OCI-LY7 (cell line): ENCODE measurements at regions not wholly inside any gene's neighbourhood (a gene's known extent, or its start where the extent isn't known, plus 50 kb on each side); places are given as distances from the start of the nearest gene placed in this dataset.

Experiments
- BruUV-seq: library from RNA; stranded (reverse); fragments of 400-500 nt; replicated peaks from 2 replicates; lab custom pipeline; 2021; lab: Mats Ljungman, UMichigan
- CTCF ChIA-PET: fragments of 300-600 bp; sonication (Branson Sonifier 250); formaldehyde crosslinking; loops from one replicate; lab custom pipeline; 2022; ENCODE audit warnings: antibody characterized with exemption; ENCODE audit not compliant: unreplicated experiment; lab: Charles Lee
- POLR2A ChIA-PET: fragments of 300-600 bp; sonication (Branson Sonifier 250); formaldehyde crosslinking; loops from one replicate; lab custom pipeline; 2022; ENCODE audit warnings: antibody characterized with exemption; lab: Charles Lee
- DNase-seq: peaks from one replicate; pipeline ENCODE4 v3.0.0-alpha.2; 2015; ENCODE audit warnings: low spot score
- H2AFZ ChIP-seq: fragments of 200-600 bp; sonication (generic), shearing (Covaris generic); 2 replicates; pipeline ENCODE4 v1.6.1; 2014; ENCODE audit warnings: mild to moderate bottlenecking, antibody characterized with exemption, low read length, moderate library complexity
- H3K27ac ChIP-seq: fragments of 200-600 bp; sonication (generic); 2 replicates; pipeline ENCODE4 v1.5.1; 2014; ENCODE audit warnings: mixed run types, low read depth, mild to moderate bottlenecking, moderate library complexity, low read length, inconsistent platforms; ENCODE audit not compliant: poor library complexity, severe bottlenecking
- H3K36me3 ChIP-seq: fragments of 200-600 bp; sonication (generic); 2 replicates; pipeline ENCODE4 v1.6.1; 2014; ENCODE audit warnings: mild to moderate bottlenecking, antibody characterized with exemption, low read length, moderate library complexity, mixed read lengths; ENCODE audit not compliant: insufficient read depth
- H3K4me1 ChIP-seq: fragments of 200-600 bp; sonication (generic); 2 replicates; pipeline ENCODE4 v1.5.1; 2014; ENCODE audit warnings: mild to moderate bottlenecking, low read length; ENCODE audit not compliant: insufficient read depth, poor library complexity, severe bottlenecking
- H3K4me2 ChIP-seq: fragments of 200-600 bp; sonication (generic); 2 replicates; pipeline ENCODE4 v1.6.1; 2014; ENCODE audit warnings: mild to moderate bottlenecking, low read length
- H3K4me3 ChIP-seq: fragments of 200-600 bp; sonication (generic); 2 replicates; pipeline ENCODE4 v1.5.1; 2014; ENCODE audit warnings: mild to moderate bottlenecking, low read depth, low read length; ENCODE audit not compliant: poor library complexity, severe bottlenecking
- H3K79me2 ChIP-seq: fragments of 200-600 bp; sonication (generic); 2 replicates; pipeline ENCODE4 v1.6.1; 2016; ENCODE audit warnings: low read depth, mild to moderate bottlenecking, low read length, moderate library complexity, mixed read lengths; ENCODE audit not compliant: insufficient read depth
- H3K9me2 ChIP-seq: fragments of 200-600 bp; sonication (generic); 2 replicates; pipeline ENCODE4 v1.6.1; 2016; ENCODE audit warnings: mild to moderate bottlenecking, low read length, mixed read lengths; ENCODE audit not compliant: insufficient read depth
- H3K9me3 ChIP-seq: fragments of 200-600 bp; sonication (generic); 2 replicates; pipeline ENCODE4 v1.6.1; 2014; ENCODE audit warnings: mild to moderate bottlenecking, mixed run types, low read length, mixed read lengths
- H4K20me1 ChIP-seq: fragments of 200-600 bp; sonication (generic); 2 replicates; pipeline ENCODE4 v1.6.1; 2014; ENCODE audit warnings: mild to moderate bottlenecking, antibody characterized with exemption, low read length, moderate library complexity, mixed read lengths; ENCODE audit not compliant: insufficient read depth
- EZH2phosphoT487 ChIP-seq: fragments of 200-600 bp; sonication (generic); IDR thresholded peaks from 2 replicates; pipeline ENCODE4 v1.6.1; 2018; ENCODE audit warnings: low read depth, borderline replicate concordance, mild to moderate bottlenecking, mixed run types, antibody characterized with exemption, low read length, moderate library complexity, mixed read lengths
- intact Hi-C: fragments of 100-400 bp; cut with micrococcal nuclease; formaldehyde crosslinking; loops from one replicate; pipeline ENCODE4 v1.10.0; 2022; ENCODE audit not compliant: unreplicated experiment
- TF ChIP-seq, protein P1 (sequence below): fragments of 200-600 bp; sonication (generic); conservative IDR thresholded peaks from 2 replicates; pipeline ENCODE4 v1.5.1; 2014; ENCODE audit warnings: mild to moderate bottlenecking, antibody characterized with exemption, low read length, moderate library complexity, mixed read lengths

DNA sequence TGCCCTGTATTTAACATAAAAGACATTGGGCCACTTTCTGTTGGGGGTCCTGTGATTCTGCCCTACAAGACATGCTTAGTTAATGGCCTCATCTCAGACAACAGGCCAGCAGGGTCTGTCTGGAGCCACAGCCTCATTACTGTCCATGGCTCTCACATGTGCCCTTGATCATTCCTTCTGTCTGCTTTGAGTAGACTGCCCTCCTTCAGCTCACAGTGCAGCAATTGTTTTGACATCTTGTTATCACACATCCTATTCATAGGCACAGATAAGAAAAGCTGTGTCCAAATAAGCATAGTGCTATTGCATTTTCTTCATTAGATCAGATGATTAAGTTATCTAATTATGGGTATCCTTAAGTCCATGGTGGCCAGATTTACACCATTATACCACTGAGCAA lies 127.9 kb downstream of the KCTD12 start:
- Histone ChIP-seq H2AFZ (no peak overlapping the region), H3K9me2 (no peaks in the 10 kb centered on the region), H3K4me2 (no peak overlapping the region), H3K79me2 (no peaks in the 10 kb centered on the region), H3K4me3 (no peak overlapping the region), H4K20me1 (no peaks in the 10 kb centered on the region), H3K36me3 (no peaks in the 10 kb centered on the region), H3K27ac (no peak overlapping the region), H3K4me1 (no peaks in the 10 kb centered on the region), H3K9me3 (no peaks in the 10 kb centered on the region)
- intact Hi-C loops, result no loop called here
- TF ChIP-seq, protein P1, sequence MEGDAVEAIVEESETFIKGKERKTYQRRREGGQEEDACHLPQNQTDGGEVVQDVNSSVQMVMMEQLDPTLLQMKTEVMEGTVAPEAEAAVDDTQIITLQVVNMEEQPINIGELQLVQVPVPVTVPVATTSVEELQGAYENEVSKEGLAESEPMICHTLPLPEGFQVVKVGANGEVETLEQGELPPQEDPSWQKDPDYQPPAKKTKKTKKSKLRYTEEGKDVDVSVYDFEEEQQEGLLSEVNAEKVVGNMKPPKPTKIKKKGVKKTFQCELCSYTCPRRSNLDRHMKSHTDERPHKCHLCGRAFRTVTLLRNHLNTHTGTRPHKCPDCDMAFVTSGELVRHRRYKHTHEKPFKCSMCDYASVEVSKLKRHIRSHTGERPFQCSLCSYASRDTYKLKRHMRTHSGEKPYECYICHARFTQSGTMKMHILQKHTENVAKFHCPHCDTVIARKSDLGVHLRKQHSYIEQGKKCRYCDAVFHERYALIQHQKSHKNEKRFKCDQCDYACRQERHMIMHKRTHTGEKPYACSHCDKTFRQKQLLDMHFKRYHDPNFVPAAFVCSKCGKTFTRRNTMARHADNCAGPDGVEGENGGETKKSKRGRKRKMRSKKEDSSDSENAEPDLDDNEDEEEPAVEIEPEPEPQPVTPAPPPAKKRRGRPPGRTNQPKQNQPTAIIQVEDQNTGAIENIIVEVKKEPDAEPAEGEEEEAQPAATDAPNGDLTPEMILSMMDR, result no peak
- no peak for TF ChIP-seq EZH2phosphoT487
- POLR2A ChIA-PET, result interaction anchor here (1.0 kb wide), 1 partner anchor 13 kb away, joined by 3 read pairs; no protein-coding TSS in a partner anchor
- CTCF ChIA-PET, result no interaction called here
- no peak for DNase-seq
- no TSS peak for BruUV-seq

DNA sequence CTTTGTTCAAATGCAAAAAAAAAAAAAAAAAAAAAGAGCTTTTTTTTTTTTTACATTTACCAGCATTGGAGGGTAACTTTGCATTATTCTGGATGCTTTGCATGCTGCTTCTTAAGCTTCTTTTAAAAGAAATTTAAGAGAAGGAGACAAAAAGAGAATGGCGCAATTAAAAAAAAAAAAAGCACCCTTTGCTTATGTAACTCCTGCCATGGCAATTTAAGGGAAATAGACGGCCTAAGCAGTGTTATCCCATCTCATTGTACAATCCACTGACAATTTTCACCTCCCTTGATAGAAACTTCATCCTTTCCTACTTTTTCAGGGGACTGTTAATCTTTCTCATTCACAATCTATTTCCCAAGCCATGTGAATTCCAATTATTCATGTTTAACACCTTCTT lies 129.8 kb downstream of the KCTD12 start:
- ChIA-PET POLR2A (interaction anchor here (0.6 to 0.7 kb wide), 2 partner anchors 38 to 47 kb away, joined by 3 read pairs; no protein-coding TSS in a partner anchor), CTCF (no interaction called here)
- Histone ChIP-seq H3K36me3 (no peaks in the 10 kb centered on the region), H3K9me2 (no peaks in the 10 kb centered on the region), H3K4me3 (no peak overlapping the region), H3K4me1 (no peaks in the 10 kb centered on the region), H4K20me1 (no peaks in the 10 kb centered on the region), H3K27ac (no peak overlapping the region), H2AFZ (no peak overlapping the region), H3K4me2 (no peak overlapping the region), H3K9me3 (no peaks in the 10 kb centered on the region), H3K79me2 (no peaks in the 10 kb centered on the region)
- no peak for DNase-seq
- TF ChIP-seq, protein P1, result no peak
- TF ChIP-seq EZH2phosphoT487, result no peak
- BruUV-seq, result no TSS peak
- intact Hi-C loops, result no loop called here

DNA sequence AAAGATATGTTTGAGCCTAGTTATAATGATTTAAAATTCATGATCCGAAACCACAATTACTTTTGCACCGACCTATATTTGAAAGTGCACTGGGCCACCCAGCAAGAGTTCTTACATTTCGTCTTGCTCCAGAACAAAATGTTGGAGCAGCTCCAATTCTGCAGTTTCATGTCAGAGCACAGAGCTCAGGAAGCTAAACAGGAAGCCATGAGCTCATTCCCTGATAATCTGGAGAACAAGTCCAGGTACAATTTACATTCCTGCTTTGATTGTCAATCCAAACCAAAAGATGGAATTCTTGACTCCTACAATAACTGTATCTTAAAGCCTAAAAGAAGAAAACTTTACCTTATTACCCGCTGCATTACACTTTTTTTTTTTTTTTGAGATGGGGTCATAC lies 131.8 kb downstream of the KCTD12 start:
- H2AFZ ChIP-seq, result no peak overlapping the region
- no peaks in the 10 kb centered on the region for H3K9me3 ChIP-seq
- BruUV-seq, result no TSS peak
- no peaks in the 10 kb centered on the region for H3K4me1 ChIP-seq
- CTCF ChIA-PET, result no interaction called here
- H3K4me3 ChIP-seq, result no peak overlapping the region
- DNase-seq, result no peak
- no peak overlapping the region for H3K4me2 ChIP-seq
- H3K27ac ChIP-seq, result no peak overlapping the region
- no peaks in the 10 kb centered on the region for H3K9me2 ChIP-seq
- POLR2A ChIA-PET, result interaction anchor here (0.7 kb wide), 3 partner anchors 19 to 242 kb away, joined by 3 to 4 read pairs (median 4); no protein-coding TSS in a partner anchor
- H3K79me2 ChIP-seq, result no peaks in the 10 kb centered on the region
- TF ChIP-seq, protein P1, result no peak
- TF ChIP-seq EZH2phosphoT487, result no peak
- intact Hi-C loops, result no loop called here
- no peaks in the 10 kb centered on the region for H4K20me1 ChIP-seq
- no peaks in the 10 kb centered on the region for H3K36me3 ChIP-seq
